ENCODE measurements at regions not wholly inside any gene's neighbourhood (a gene's known extent, or its start where the extent isn't known, plus 50 kb on each side); places are given as distances from the start of the nearest gene placed in this dataset.

GRCh38 chr5:37971483-37972024 lies 131.7 kb upstream of the GDNF start:
- TF ChIP-seq, protein P1, sequence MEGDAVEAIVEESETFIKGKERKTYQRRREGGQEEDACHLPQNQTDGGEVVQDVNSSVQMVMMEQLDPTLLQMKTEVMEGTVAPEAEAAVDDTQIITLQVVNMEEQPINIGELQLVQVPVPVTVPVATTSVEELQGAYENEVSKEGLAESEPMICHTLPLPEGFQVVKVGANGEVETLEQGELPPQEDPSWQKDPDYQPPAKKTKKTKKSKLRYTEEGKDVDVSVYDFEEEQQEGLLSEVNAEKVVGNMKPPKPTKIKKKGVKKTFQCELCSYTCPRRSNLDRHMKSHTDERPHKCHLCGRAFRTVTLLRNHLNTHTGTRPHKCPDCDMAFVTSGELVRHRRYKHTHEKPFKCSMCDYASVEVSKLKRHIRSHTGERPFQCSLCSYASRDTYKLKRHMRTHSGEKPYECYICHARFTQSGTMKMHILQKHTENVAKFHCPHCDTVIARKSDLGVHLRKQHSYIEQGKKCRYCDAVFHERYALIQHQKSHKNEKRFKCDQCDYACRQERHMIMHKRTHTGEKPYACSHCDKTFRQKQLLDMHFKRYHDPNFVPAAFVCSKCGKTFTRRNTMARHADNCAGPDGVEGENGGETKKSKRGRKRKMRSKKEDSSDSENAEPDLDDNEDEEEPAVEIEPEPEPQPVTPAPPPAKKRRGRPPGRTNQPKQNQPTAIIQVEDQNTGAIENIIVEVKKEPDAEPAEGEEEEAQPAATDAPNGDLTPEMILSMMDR (IDR thresholded peaks at IDR 0.05), result no peak
- TF ChIP-seq POLR2A (IDR thresholded peaks at IDR 0.05), result no peak

Data from body of pancreas (tissue), 4 donors.